ENCODE measurements at regions not wholly inside any gene's neighbourhood (a gene's known extent, or its start where the extent isn't known, plus 50 kb on each side); places are given as distances from the start of the nearest gene placed in this dataset.
A peak's percentile ranks its signal among the peaks of the same experiment; 100 is the strongest.

- Histone ChIP-seq H3K4me3 (no peak overlapping the region), H3K27ac (no peak overlapping the region), H3K4me1 (no peaks in the 10 kb centered on the region), H3K36me3 (no peaks in the 10 kb centered on the region), H3K9me3 (replicated peaks) (no peaks in the 10 kb centered on the region), H3K27me3 (no peaks in the 10 kb centered on the region)
- DNase-seq: no peak
These were observed 1444.0 kb downstream of the SLITRK1 start for GRCh38 chr13:82438320-82438719.

GRCh38 chr13:82436099-82436585, 1446.1 kb downstream of the SLITRK1 start:
- Histone ChIP-seq H3K27ac (no peak overlapping the region), H3K4me1 (no peaks in the 10 kb centered on the region), H3K9me3 (replicated peaks) (no peaks in the 10 kb centered on the region), H3K4me3 (no peak overlapping the region), H3K27me3 (no peaks in the 10 kb centered on the region), H3K36me3 (no peaks in the 10 kb centered on the region)
- no peak for DNase-seq

DNA sequence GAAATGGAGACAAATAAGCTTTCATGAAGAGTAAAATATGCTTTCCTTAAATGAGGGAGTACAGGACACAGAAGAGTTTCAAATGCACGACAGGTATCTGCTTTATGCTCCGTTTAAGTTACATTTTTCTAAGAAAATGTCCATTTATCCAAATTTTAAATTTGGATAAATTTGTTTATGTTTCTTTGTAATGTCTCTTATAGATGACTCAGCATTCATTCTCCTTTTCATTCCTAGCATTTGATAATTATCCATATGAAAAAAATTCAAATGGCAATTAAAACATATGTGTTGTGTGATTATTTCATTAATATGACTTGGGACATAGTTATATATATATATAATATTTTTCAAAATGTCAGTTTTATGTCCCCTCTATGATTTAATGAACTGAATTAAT, 1449.3 kb downstream of the SLITRK1 start:
- Histone ChIP-seq H3K9me3 (replicated peaks) (no peaks in the 10 kb centered on the region), H3K4me3 (no peak overlapping the region), H3K27ac (no peak overlapping the region), H3K4me1 (no peaks in the 10 kb centered on the region), H3K27me3 (no peaks in the 10 kb centered on the region), H3K36me3 (no peaks in the 10 kb centered on the region)
- no peak for DNase-seq

GRCh38 chr13:82412749-82413148, 1469.5 kb downstream of the SLITRK1 start:
- H3K4me3 ChIP-seq: no peak overlapping the region
- no peaks in the 10 kb centered on the region for H3K9me3 ChIP-seq (replicated peaks)
- no peaks in the 10 kb centered on the region for H3K36me3 ChIP-seq
- no peak for DNase-seq
- no peaks in the 10 kb centered on the region for H3K27me3 ChIP-seq
- H3K4me1 ChIP-seq: no peaks in the 10 kb centered on the region
- no peak overlapping the region for H3K27ac ChIP-seq

DNA sequence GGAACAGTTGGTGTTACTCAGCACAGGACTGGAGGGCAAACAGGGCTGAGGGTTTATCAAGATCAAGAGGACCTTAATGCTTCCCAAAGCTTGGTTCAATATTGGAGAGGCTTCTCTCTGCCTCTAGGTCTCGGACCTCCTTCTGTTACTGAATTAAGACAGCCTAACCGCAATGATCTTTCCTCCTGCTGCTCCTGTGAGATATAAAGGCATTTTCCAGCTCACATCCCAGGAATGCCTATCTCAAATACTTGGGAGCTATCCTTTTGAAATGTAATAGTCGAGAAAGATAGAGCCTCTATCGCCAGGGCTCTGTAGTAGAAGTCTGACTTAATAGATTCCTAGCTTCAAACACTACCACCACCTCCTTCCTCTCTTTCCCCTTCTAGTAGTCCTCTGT, 1475.0 kb downstream of the SLITRK1 start:
- Histone ChIP-seq H3K27me3 (no peaks in the 10 kb centered on the region), H3K27ac (no peak overlapping the region), H3K4me1 (no peaks in the 10 kb centered on the region), H3K36me3 (no peaks in the 10 kb centered on the region), H3K4me3 (no peak overlapping the region), H3K9me3 (replicated peaks) (0 out of 2 replicates have a peak, but pooled peaks cover 3% of the 10 kb centered on the region)
- no peak for DNase-seq

DNA sequence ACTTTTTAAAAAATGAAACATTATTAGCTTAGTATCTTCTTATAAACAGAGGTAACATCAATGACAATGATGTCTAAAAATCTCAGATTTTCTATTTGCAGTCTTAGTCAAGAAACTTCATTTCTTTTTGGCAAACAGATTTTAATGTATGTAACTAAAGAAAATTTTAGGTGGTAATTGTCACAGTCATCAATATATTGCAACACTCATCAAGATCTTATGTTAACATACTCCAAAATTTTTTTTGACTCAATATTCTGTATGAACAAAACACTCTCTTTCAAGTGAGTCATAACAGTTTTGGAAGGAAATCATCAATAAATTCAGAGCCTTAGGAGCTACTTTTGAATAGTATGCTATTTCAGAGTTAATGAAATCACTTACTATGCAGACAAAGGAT, 1507.6 kb downstream of the SLITRK1 start:
- H3K9me3 ChIP-seq (replicated peaks): no peaks in the 10 kb centered on the region
- no peak for DNase-seq
- H3K36me3 ChIP-seq: no peaks in the 10 kb centered on the region
- peaks cover 18% of the 10 kb centered on the region for H3K4me1 ChIP-seq
- no peak overlapping the region for H3K4me3 ChIP-seq
- no peak overlapping the region for H3K27ac ChIP-seq
- H3K27me3 ChIP-seq: no peaks in the 10 kb centered on the region

- no peaks in the 10 kb centered on the region for H3K27me3 ChIP-seq
- H3K36me3 ChIP-seq: no peaks in the 10 kb centered on the region
- DNase-seq: peak in 1 of 2 experiments; percentile 61
- H3K4me1 ChIP-seq: peaks cover 19% of the 10 kb centered on the region
- H3K27ac ChIP-seq: peak overlapping the region; percentile 66
- no peak overlapping the region for H3K4me3 ChIP-seq
- no peaks in the 10 kb centered on the region for H3K9me3 ChIP-seq (replicated peaks)
These were observed 1512.0 kb downstream of the SLITRK1 start for GRCh38 chr13:82370316-82370715.

DNA sequence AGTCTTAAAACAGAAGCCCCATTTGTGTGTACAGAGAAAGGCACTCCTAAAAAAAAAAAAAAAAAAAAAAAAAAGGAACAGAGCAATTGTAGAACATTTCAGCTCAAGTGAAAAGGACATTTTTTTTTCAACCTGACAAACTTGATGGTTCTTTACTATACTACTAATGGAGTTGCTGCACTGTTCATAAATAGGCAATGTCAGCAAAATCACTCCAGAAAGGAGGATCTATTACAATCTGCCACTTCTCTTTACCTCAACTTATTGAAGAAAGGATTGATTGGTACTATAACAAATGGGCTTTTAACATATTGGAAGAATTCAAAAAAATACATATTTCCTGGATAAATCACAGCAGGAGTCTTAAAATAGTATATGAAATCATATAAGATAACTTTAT, 1517.7 kb downstream of the SLITRK1 start:
- H3K27me3 ChIP-seq: no peaks in the 10 kb centered on the region
- H3K4me1 ChIP-seq: no peaks in the 10 kb centered on the region
- H3K36me3 ChIP-seq: no peaks in the 10 kb centered on the region
- no peak overlapping the region for H3K4me3 ChIP-seq
- no peak overlapping the region for H3K27ac ChIP-seq
- no peaks in the 10 kb centered on the region for H3K9me3 ChIP-seq (replicated peaks)
- DNase-seq: no peak

DNA sequence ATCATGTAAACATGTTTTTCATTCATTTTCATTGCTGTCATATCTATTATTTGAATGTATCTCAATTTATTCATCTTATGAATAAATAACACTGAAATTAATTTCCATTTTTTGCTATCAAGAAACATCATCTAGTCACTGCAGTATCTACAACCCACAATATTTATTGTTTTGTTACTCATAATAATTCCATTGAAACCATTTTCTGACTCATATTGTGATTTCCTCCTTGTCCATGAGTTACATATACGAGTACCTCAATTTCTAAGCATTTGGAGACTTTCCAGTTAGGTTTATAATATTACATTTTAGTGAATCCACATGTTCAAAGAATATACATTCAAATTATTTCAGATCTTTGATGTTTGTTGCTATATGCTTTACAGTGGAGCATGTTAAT, 1524.0 kb downstream of the SLITRK1 start:
- Histone ChIP-seq H3K4me3 (no peak overlapping the region), H3K27ac (no peak overlapping the region), H3K27me3 (no peaks in the 10 kb centered on the region), H3K9me3 (replicated peaks) (no peaks in the 10 kb centered on the region), H3K36me3 (no peaks in the 10 kb centered on the region), H3K4me1 (no peaks in the 10 kb centered on the region)
- DNase-seq: no peak

GRCh38 chr13:82356667-82357410, 1525.4 kb downstream of the SLITRK1 start:
- Histone ChIP-seq H3K4me3 (no peak overlapping the region), H3K9me3 (replicated peaks) (no peaks in the 10 kb centered on the region), H3K27ac (no peak overlapping the region), H3K4me1 (no peaks in the 10 kb centered on the region), H3K36me3 (no peaks in the 10 kb centered on the region), H3K27me3 (no peaks in the 10 kb centered on the region)
- peak in 1 of 2 experiments; percentile 20 for DNase-seq

GRCh38 chr13:82344867-82345266, 1537.4 kb downstream of the SLITRK1 start:
- H3K4me3 ChIP-seq: no peak overlapping the region
- peaks cover 15% of the 10 kb centered on the region for H3K4me1 ChIP-seq
- DNase-seq: peak; percentile 25 to 63
- H3K27me3 ChIP-seq: no peaks in the 10 kb centered on the region
- no peaks in the 10 kb centered on the region for H3K36me3 ChIP-seq
- H3K9me3 ChIP-seq (replicated peaks): no peaks in the 10 kb centered on the region
- H3K27ac ChIP-seq: peak overlapping the region; percentile 46; the same call in 1 of the 2 replicates

DNA sequence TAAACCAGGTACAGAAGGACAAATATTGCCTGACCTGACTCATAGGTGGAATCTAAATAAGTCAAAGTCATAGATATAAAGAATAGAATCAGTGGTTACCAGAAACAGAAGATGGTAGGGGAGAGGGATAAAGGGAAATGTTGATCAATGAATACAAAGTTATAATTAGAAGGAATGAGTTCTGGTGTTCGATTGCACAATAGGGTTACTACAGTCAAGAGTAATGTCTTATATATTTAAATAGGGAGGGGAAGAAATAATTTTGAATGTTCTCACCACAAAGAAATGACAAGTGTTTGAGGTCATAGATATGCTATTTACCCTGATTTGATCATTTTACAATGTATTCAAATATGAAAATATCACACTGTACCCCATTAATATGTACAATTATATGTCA, 1541.2 kb downstream of the SLITRK1 start:
- no peaks in the 10 kb centered on the region for H3K27me3 ChIP-seq
- DNase-seq: no peak
- peaks cover 15% of the 10 kb centered on the region for H3K4me1 ChIP-seq
- H3K27ac ChIP-seq: no peak overlapping the region
- H3K4me3 ChIP-seq: no peak overlapping the region
- H3K36me3 ChIP-seq: no peaks in the 10 kb centered on the region
- no peaks in the 10 kb centered on the region for H3K9me3 ChIP-seq (replicated peaks)

- Histone ChIP-seq H3K27me3 (no peaks in the 10 kb centered on the region), H3K9me3 (replicated peaks) (no peaks in the 10 kb centered on the region), H3K36me3 (no peaks in the 10 kb centered on the region), H3K27ac (no peak overlapping the region), H3K4me1 (no peaks in the 10 kb centered on the region), H3K4me3 (no peak overlapping the region)
- peak in 1 of 2 experiments; percentile 11 for DNase-seq
These were observed 1551.8 kb downstream of the SLITRK1 start for GRCh38 chr13:82330499-82330898.

DNA sequence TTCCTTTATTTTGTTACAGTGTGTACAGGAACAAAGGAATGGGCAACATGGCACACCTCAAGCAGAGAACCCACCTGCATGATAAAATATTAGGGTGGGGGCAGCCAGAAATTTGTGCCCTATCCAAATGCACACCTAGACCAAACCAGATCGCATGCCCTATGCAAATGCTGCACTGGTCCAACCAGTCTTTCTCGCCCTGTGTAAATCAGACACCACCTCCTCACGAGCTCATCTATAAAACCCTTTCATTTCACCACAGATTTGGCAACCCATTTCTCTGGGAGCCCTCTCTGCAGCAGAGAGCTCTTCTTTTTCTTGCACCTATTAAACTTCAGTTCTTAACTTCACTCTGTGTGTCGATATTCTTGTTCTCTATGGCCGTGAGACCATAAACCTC, 1559.2 kb downstream of the SLITRK1 start:
- H3K36me3 ChIP-seq: no peaks in the 10 kb centered on the region
- H3K27ac ChIP-seq: no peak overlapping the region
- H3K4me3 ChIP-seq: no peak overlapping the region

DNA sequence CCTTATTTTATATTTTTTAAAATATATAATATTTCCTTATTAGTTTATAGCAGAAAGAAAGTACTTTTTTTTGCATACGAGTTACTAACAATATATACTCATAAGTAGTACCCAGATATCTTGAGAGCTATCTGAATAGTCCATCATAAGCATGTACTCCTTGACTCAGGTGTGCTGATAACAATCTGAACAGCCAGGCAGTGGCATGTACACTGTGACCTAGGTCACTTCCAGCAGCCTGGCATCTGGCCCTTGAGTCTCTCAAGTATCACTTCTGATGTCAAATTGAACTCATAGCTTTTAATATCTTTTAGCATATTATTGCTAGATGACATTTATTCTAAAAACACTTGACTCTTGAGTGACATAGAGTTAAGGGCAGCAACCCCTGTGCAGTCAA, 1576.7 kb downstream of the SLITRK1 start:
- Histone ChIP-seq H3K27ac (no peak overlapping the region), H3K9me3 (replicated peaks) (no peaks in the 10 kb centered on the region; the same call in 1 of the 2 replicates), H3K36me3 (no peaks in the 10 kb centered on the region), H3K4me3 (no peak overlapping the region), H3K4me1 (no peaks in the 10 kb centered on the region), H3K27me3 (no peaks in the 10 kb centered on the region)
- DNase-seq: no peak

More for the DNA sequence above, 1559.2 kb downstream of the SLITRK1 start:
- no peaks in the 10 kb centered on the region for H3K9me3 ChIP-seq (replicated peaks)
- H3K27me3 ChIP-seq: no peaks in the 10 kb centered on the region
- H3K4me1 ChIP-seq: no peaks in the 10 kb centered on the region
- DNase-seq: no peak

DNA sequence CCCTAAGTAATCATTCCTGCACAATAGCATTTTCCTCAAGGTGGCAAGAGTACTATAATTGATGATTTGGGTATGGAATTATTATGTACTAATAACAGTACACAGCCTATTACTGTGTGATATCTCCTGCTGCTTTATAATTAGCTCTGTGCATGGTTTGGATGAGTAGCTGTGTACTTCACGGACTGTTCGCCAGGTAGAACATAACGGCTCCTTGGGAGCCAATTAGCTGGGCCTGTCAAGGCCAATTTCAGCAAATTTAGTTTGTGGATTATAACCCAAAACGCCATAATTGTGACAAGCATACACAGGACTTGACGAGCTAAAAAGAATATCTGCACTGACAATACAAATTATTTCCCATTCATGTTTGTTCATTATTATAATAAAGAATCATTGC, 1584.2 kb downstream of the SLITRK1 start:
- no peak for DNase-seq
- no peaks in the 10 kb centered on the region for H3K4me1 ChIP-seq
- H3K27me3 ChIP-seq: no peaks in the 10 kb centered on the region
- no peak overlapping the region for H3K4me3 ChIP-seq
- H3K9me3 ChIP-seq (replicated peaks): no peaks in the 10 kb centered on the region; the same call in 1 of the 2 replicates
- no peak overlapping the region for H3K27ac ChIP-seq
- H3K36me3 ChIP-seq: no peaks in the 10 kb centered on the region
